WTC11 (cell line): ENCODE measurements at regions not wholly inside any gene's neighbourhood (a gene's known extent, or its start where the extent isn't known, plus 50 kb on each side); places are given as distances from the start of the nearest gene placed in this dataset.
A peak's percentile ranks its signal among the peaks of the same experiment; 100 is the strongest.

Experiments used
- ATF1 ChIP-seq: sonication (generic); formaldehyde crosslinking; IDR thresholded peaks from 2 replicates; pipeline ENCODE4 v1.8.1; 2023; ENCODE audit warnings: mild to moderate bottlenecking, moderate library complexity, missing genetic modification reagents
- CREB1 ChIP-seq: sonication (generic); formaldehyde crosslinking; IDR thresholded peaks from 2 replicates; pipeline ENCODE4 v1.8.0; 2023; ENCODE audit warnings: mild to moderate bottlenecking, missing genetic modification reagents
- JUN ChIP-seq: sonication (generic); formaldehyde crosslinking; IDR thresholded peaks from 2 replicates; pipeline ENCODE4 v1.8.0; 2023; ENCODE audit warnings: mild to moderate bottlenecking, missing genetic modification reagents
- NFYB ChIP-seq: sonication (generic); formaldehyde crosslinking; conservative IDR thresholded peaks from 2 replicates; pipeline ENCODE4 v1.8.0; 2022; ENCODE audit warnings: low read depth, missing genetic modification reagents
- NR2C2 ChIP-seq: sonication (generic); formaldehyde crosslinking; IDR thresholded peaks from 2 replicates; pipeline ENCODE4 v1.8.0; 2022; ENCODE audit warnings: mild to moderate bottlenecking, missing genetic modification reagents
- NR3C1 ChIP-seq: sonication (generic); formaldehyde crosslinking; conservative IDR thresholded peaks from 2 replicates; pipeline ENCODE4 v1.8.1; 2023; ENCODE audit warnings: low read depth, mild to moderate bottlenecking, missing genetic modification reagents
- TP53 ChIP-seq: sonication (generic); formaldehyde crosslinking; IDR thresholded peaks from 2 replicates; pipeline ENCODE4 v1.8.1; 2023; ENCODE audit warnings: mild to moderate bottlenecking, missing genetic modification reagents
- ZNF263 ChIP-seq: sonication (generic); formaldehyde crosslinking; IDR thresholded peaks from 2 replicates; pipeline ENCODE4 v1.8.1; 2022; ENCODE audit warnings: low read depth, mild to moderate bottlenecking, moderate library complexity, missing genetic modification reagents
- ZNF396 ChIP-seq: fragments of 250-450 bp; sonication (Bioruptor Pico); IDR thresholded peaks from 2 replicates; pipeline ENCODE4 v1.8.0; 2021; ENCODE audit warnings: mild to moderate bottlenecking, moderate library complexity, borderline replicate concordance
- TF ChIP-seq, protein P1 (sequence below): fragments of 200-600 bp; IDR thresholded peaks from 2 replicates; pipeline ENCODE4 v1.8.0; 2022; ENCODE audit warnings: antibody characterized with exemption

DNA sequence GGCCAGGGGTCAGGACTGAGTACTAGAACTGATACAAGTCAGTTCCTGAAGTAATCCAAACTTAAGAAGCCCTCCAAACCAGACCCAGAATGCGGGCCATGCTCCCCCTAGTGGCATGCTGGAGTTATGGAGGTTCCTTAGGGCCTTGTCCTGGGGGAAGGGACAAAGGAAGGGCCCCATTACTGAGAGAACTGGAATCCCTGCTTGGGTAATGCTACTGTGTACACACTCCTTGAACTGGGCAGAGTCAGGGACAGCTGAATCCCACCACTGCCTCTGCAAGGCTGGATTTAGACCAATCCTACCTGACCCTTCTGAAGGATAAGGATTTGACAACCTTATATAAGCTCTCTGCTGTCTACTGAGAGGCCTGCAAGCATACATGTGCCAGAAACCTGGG lies 97.3 kb upstream of the AKIP1 start:
- TF ChIP-seq, protein P1, sequence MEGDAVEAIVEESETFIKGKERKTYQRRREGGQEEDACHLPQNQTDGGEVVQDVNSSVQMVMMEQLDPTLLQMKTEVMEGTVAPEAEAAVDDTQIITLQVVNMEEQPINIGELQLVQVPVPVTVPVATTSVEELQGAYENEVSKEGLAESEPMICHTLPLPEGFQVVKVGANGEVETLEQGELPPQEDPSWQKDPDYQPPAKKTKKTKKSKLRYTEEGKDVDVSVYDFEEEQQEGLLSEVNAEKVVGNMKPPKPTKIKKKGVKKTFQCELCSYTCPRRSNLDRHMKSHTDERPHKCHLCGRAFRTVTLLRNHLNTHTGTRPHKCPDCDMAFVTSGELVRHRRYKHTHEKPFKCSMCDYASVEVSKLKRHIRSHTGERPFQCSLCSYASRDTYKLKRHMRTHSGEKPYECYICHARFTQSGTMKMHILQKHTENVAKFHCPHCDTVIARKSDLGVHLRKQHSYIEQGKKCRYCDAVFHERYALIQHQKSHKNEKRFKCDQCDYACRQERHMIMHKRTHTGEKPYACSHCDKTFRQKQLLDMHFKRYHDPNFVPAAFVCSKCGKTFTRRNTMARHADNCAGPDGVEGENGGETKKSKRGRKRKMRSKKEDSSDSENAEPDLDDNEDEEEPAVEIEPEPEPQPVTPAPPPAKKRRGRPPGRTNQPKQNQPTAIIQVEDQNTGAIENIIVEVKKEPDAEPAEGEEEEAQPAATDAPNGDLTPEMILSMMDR, result peak; percentile 93
- TF ChIP-seq ZNF396 (no peak), JUN (CRISPR knock-in tag) (no peak), ATF1 (CRISPR knock-in tag) (no peak), NR3C1 (CRISPR knock-in tag) (no peak), NR2C2 (CRISPR knock-in tag) (no peak), CREB1 (CRISPR knock-in tag) (no peak), ZNF263 (CRISPR knock-in tag) (no peak), NFYB (no peak), TP53 (CRISPR knock-in tag) (no peak)
